HG02938 (cell line): ENCODE measurements at regions not wholly inside any gene's neighbourhood (a gene's known extent, or its start where the extent isn't known, plus 50 kb on each side); places are given as distances from the start of the nearest gene placed in this dataset.
A peak's percentile ranks its signal among the peaks of the same experiment; 100 is the strongest.
"Not testable (repeated sequence)": the region's sequence is repeated elsewhere in the genome, so short reads cannot be mapped to it uniquely, and the experiment has no call there.

Experiments used
- ATAC-seq: cut with Tn5 transposase; IDR thresholded peaks from one replicate; pipeline ENCODE4 v1.9.1; 2021; ENCODE audit warnings: mild to moderate bottlenecking, moderate library complexity; ENCODE audit not compliant: unreplicated experiment

GRCh38 chr9:67708109-67708508 is 150.6 kb upstream of the ANKRD20A1 start:
- not testable (repeated sequence) for ATAC-seq

- not testable (repeated sequence) for ATAC-seq
These were observed 147.3 kb upstream of the ANKRD20A1 start for GRCh38 chr9:67711429-67711828.

- ATAC-seq = not testable (repeated sequence)
These were observed 146.8 kb upstream of the ANKRD20A1 start for GRCh38 chr9:67711931-67712330.

- not testable (repeated sequence) for ATAC-seq
These were observed 145.8 kb upstream of the ANKRD20A1 start for GRCh38 chr9:67712956-67713355.

GRCh38 chr9:67717830-67718388 is 140.8 kb upstream of the ANKRD20A1 start:
- not testable (repeated sequence) for ATAC-seq

GRCh38 chr9:67720491-67720890 is 138.2 kb upstream of the ANKRD20A1 start:
- ATAC-seq = not testable (repeated sequence)

GRCh38 chr9:67722460-67723090 is 136.2 kb upstream of the ANKRD20A1 start:
- peak; percentile 60 for ATAC-seq

GRCh38 chr9:67723185-67723584 is 135.5 kb upstream of the ANKRD20A1 start:
- ATAC-seq = not testable (repeated sequence)

GRCh38 chr9:67724885-67725284 is 133.8 kb upstream of the ANKRD20A1 start:
- ATAC-seq = not testable (repeated sequence)

- not testable (repeated sequence) for ATAC-seq
These were observed 132.3 kb upstream of the ANKRD20A1 start for GRCh38 chr9:67726213-67726988.

- not testable (repeated sequence) for ATAC-seq
These were observed 95.6 kb upstream of the ANKRD20A1 start for GRCh38 chr9:67763133-67763532.

- ATAC-seq = not testable (repeated sequence)
These were observed 86.9 kb upstream of the ANKRD20A1 start for GRCh38 chr9:67771807-67772206.

GRCh38 chr9:67800170-67800569 is 58.6 kb upstream of the ANKRD20A1 start:
- not testable (repeated sequence) for ATAC-seq
